ENCODE measurements at regions not wholly inside any gene's neighbourhood (a gene's known extent, or its start where the extent isn't known, plus 50 kb on each side); places are given as distances from the start of the nearest gene placed in this dataset.

DNA sequence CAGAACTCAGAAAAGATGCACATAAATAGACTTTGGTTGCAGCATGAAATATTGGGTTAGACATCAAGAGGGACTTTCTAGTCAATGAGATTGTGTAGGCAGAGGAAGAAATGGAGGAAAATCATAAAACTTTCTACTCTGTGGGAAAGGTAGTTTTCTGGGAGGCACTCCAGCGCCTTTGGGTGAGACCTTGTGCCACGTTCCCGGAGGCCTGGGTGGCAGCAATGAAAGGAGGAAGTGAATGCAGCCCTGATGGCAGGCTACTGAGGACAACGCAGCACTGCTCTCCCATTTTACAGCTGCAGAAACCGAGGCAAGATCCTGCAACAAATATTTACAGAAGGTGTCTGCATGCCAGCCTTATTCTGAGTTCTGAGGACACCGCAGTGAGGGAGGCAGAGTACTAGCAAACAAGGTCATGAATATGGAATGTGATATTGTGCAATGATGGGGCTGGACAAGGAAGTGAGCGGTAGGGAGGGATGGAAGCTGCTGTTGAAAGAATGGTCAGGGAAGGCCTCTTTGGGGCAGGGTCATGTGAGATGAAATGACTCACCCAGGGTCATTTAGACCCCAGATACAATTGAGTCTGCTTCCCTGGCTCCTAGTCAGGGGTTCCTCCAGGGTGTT, 159.1 kb downstream of the TFAP2C start:
- Histone ChIP-seq H3K27me3 (no peaks in the 10 kb centered on the region), H3K27ac (replicated peaks in 1 of 4) (peak overlapping the region; percentile 60 to 75 (median 62)), H3K4me3 (no peak overlapping the region), H3K4me1 (peaks cover 0 to 23% (median 14%) of the 10 kb centered on the region in 4 donors), H3K36me3 (no peaks in the 10 kb centered on the region), H3K9me3 (no peaks in the 10 kb centered on the region)
- no peak for DNase-seq (ENCODE audit: extremely low spot score)
- intact Hi-C loops (cut with DNase I): no loop called here
- 76% methylated on average over 7 of the region's 7 CpGs for WGBS
- TF ChIP-seq CTCF (IDR thresholded peaks at IDR 0.05): no peak
- TF ChIP-seq POLR2AphosphoS5 (IDR thresholded peaks at IDR 0.05): peak; percentile 56 to 65

GRCh38 chr20:56788671-56789610, 159.8 kb downstream of the TFAP2C start:
- WGBS: 89% methylated on average over 6 of the region's 6 CpGs
- H3K4me1 ChIP-seq: peaks cover 0 to 23% (median 14%) of the 10 kb centered on the region in 4 donors
- TF ChIP-seq POLR2A (IDR thresholded peaks at IDR 0.05; ENCODE audit: low read depth): no peak
- no peak for TF ChIP-seq CTCF (IDR thresholded peaks at IDR 0.05)
- no peak for TF ChIP-seq POLR2AphosphoS5 (IDR thresholded peaks at IDR 0.05)
- no peak for TF ChIP-seq EP300 (IDR thresholded peaks at IDR 0.05)
- DNase-seq (ENCODE audit: extremely low spot score): no peak
- intact Hi-C loops (cut with DNase I): no loop called here
- H3K27ac ChIP-seq (replicated peaks in 1 of 4): peak overlapping the region; percentile 60 to 65 (median 62)
- H3K36me3 ChIP-seq: no peaks in the 10 kb centered on the region
- no peaks in the 10 kb centered on the region for H3K27me3 ChIP-seq
- no peak overlapping the region for H3K4me3 ChIP-seq
- no peaks in the 10 kb centered on the region for H3K9me3 ChIP-seq

DNA sequence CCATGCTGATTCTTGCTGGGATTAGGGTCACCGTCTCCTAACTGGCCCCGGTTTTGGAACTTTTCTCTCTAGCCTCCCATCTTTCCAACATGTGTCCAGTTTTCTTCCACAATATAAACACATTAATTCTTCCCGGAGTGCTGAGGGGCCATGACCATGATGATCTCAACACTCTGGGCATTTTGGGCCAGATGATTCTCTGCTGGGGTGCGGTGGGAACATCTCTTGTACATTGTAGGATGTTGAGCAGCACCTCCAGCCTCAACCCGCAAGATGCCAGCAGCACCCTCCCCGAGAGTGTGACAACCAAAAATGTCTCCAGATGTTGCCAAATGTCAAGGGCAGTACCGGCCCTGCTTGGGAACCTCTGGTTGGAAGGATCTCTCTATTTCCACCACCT, 164.8 kb downstream of the TFAP2C start:
- TF ChIP-seq POLR2AphosphoS5 (IDR thresholded peaks at IDR 0.05) (no peak), POLR2A (IDR thresholded peaks at IDR 0.05; ENCODE audit: low read depth) (no peak), EP300 (IDR thresholded peaks at IDR 0.05) (no peak), CTCF (IDR thresholded peaks at IDR 0.05) (no peak)
- DNase-seq (ENCODE audit: extremely low spot score): no peak
- Histone ChIP-seq H3K9me3 (peaks cover 0 to 9% (median 9%) of the 10 kb centered on the region in 4 donors), H3K4me3 (no peak overlapping the region), H3K36me3 (no peaks in the 10 kb centered on the region), H3K27ac (replicated peaks in 1 of 4) (no peak overlapping the region), H3K27me3 (no peaks in the 10 kb centered on the region), H3K4me1 (peaks cover 0 to 5% (median 2%) of the 10 kb centered on the region in 4 donors)
- intact Hi-C loops (cut with DNase I): no loop called here
- WGBS: 78% methylated on average over 7 of the region's 7 CpGs

GRCh38 chr20:56795492-56795891, 166.4 kb downstream of the TFAP2C start:
- H3K27me3 ChIP-seq: no peaks in the 10 kb centered on the region
- no peaks in the 10 kb centered on the region for H3K36me3 ChIP-seq
- 88% methylated on average over 2 of the region's 2 CpGs for WGBS
- H3K4me1 ChIP-seq: no peaks in the 10 kb centered on the region
- peaks cover 0 to 9% (median 9%) of the 10 kb centered on the region in 4 donors for H3K9me3 ChIP-seq
- no peak overlapping the region for H3K27ac ChIP-seq (replicated peaks in 1 of 4)
- DNase-seq (ENCODE audit: extremely low spot score): no peak
- TF ChIP-seq EP300 (IDR thresholded peaks at IDR 0.05) (no peak), POLR2AphosphoS5 (IDR thresholded peaks at IDR 0.05) (no peak), POLR2A (IDR thresholded peaks at IDR 0.05; ENCODE audit: low read depth) (no peak)
- intact Hi-C loops (cut with DNase I): no loop called here
- H3K4me3 ChIP-seq: no peak overlapping the region

GRCh38 chr20:56796345-56796744, 167.2 kb downstream of the TFAP2C start:
- H3K4me3 ChIP-seq: no peak overlapping the region
- H3K9me3 ChIP-seq: peaks cover 0 to 9% (median 9%) of the 10 kb centered on the region in 4 donors
- no peaks in the 10 kb centered on the region for H3K27me3 ChIP-seq
- no peak overlapping the region for H3K27ac ChIP-seq (replicated peaks in 1 of 4)
- TF ChIP-seq POLR2AphosphoS5 (IDR thresholded peaks at IDR 0.05) (no peak), CTCF (IDR thresholded peaks at IDR 0.05) (no peak), EP300 (IDR thresholded peaks at IDR 0.05) (no peak), POLR2A (IDR thresholded peaks at IDR 0.05; ENCODE audit: low read depth) (no peak)
- H3K36me3 ChIP-seq: no peaks in the 10 kb centered on the region
- intact Hi-C loops (cut with DNase I): no loop called here
- WGBS: 46% methylated on average over 3 of the region's 3 CpGs
- DNase-seq (ENCODE audit: extremely low spot score): no peak
- H3K4me1 ChIP-seq: no peaks in the 10 kb centered on the region

Measured in esophagus muscularis mucosa (tissue), 4 donors.